IMR-90 (cell line): ENCODE measurements at regions not wholly inside any gene's neighbourhood (a gene's known extent, or its start where the extent isn't known, plus 50 kb on each side); places are given as distances from the start of the nearest gene placed in this dataset.
A peak's percentile ranks its signal among the peaks of the same experiment; 100 is the strongest.

Experiments
- ATAC-seq: fragments of 200-7000 bp; cut with Tn5 transposase; 2 replicates; pipeline ENCODE4 v1.9.1; 2020; ENCODE audit warnings: low read depth, mild to moderate bottlenecking, moderate library complexity
- BruUV-seq: library from RNA; stranded (reverse); fragments of 400-500 nt; replicated peaks from 2 replicates; lab custom pipeline; 2021; lab: Mats Ljungman, UMichigan
- CTCF ChIA-PET: fragments of 300-600 bp; formaldehyde crosslinking; extraction: SDS; loops from one replicate; lab custom pipeline; 2021; ENCODE audit warnings: antibody characterized with exemption; lab: Yijun Ruan, JAX
- POLR2A ChIA-PET: fragments of 300-600 bp; sonication (Branson Sonifier 250); formaldehyde crosslinking; loops from one replicate; lab custom pipeline; 2022; ENCODE audit warnings: antibody characterized with exemption; ENCODE audit not compliant: unreplicated experiment; lab: Charles Lee
- DNase-seq: peaks from one replicate; pipeline ENCODE4 v3.0.0; 2013
- H2AFZ ChIP-seq: replicated peaks from 2 replicates; pipeline ENCODE3; 2013; ENCODE audit warnings: low read length, mild to moderate bottlenecking; ENCODE audit not compliant: poor library complexity
- H2AK5ac ChIP-seq: 2 replicates; pipeline ENCODE4 v1.6.1; 2013; ENCODE audit warnings: low read depth, low read length, inconsistent platforms
- H2AK9ac ChIP-seq: replicated peaks from 2 replicates; pipeline ENCODE3; 2013; ENCODE audit warnings: mild to moderate bottlenecking, low read depth, low read length, moderate library complexity; ENCODE audit not compliant: poor library complexity
- H2BK120ac ChIP-seq: 2 replicates; pipeline ENCODE4 v1.6.1; 2013; ENCODE audit warnings: low read depth, low read length, inconsistent platforms
- H2BK15ac ChIP-seq: 3 replicates; pipeline ENCODE4 v1.6.1; 2013; ENCODE audit warnings: low read depth, low read length, inconsistent platforms
- H2BK20ac ChIP-seq: 2 replicates; pipeline ENCODE4 v1.6.1; 2013; ENCODE audit warnings: low read depth, mild to moderate bottlenecking, inconsistent platforms, low read length, moderate library complexity
- H2BK5ac ChIP-seq: 2 replicates; pipeline ENCODE4 v1.6.1; 2013; ENCODE audit warnings: mild to moderate bottlenecking, low read depth, low read length, inconsistent platforms; ENCODE audit not compliant: poor library complexity, severe bottlenecking
- H3K14ac ChIP-seq: replicated peaks from 2 replicates; pipeline ENCODE4 v1.6.1; 2013; ENCODE audit warnings: low read depth, low read length, inconsistent platforms
- H3K18ac ChIP-seq: 2 replicates; pipeline ENCODE4 v1.6.1; 2013; ENCODE audit warnings: low read depth, low read length, control low read depth
- H3K23ac ChIP-seq: 2 replicates; pipeline ENCODE4 v1.6.1; 2013; ENCODE audit warnings: low read depth, low read length, inconsistent platforms
- H3K27ac ChIP-seq: 2 replicates; pipeline ENCODE4 v1.5.1; 2013; ENCODE audit warnings: mild to moderate bottlenecking, control low read depth, low read length; ENCODE audit not compliant: insufficient read depth
- H3K27me3 ChIP-seq: 2 replicates; pipeline ENCODE4 v1.6.1; 2013; ENCODE audit warnings: low read length; ENCODE audit not compliant: control insufficient read depth, insufficient read depth
- H3K36me3 ChIP-seq: 2 replicates; pipeline ENCODE4 v1.6.1; 2013; ENCODE audit warnings: low read length, mixed read lengths; ENCODE audit not compliant: control insufficient read depth, insufficient read depth
- H3K4ac ChIP-seq: 2 replicates; pipeline ENCODE4 v1.6.1; 2013; ENCODE audit warnings: low read depth, low read length, inconsistent platforms
- H3K4me1 ChIP-seq: 2 replicates; pipeline ENCODE4 v1.6.1; 2013; ENCODE audit warnings: low read length, mixed read lengths; ENCODE audit not compliant: control insufficient read depth, insufficient read depth
- H3K4me2 ChIP-seq: 2 replicates; pipeline ENCODE4 v1.6.1; 2013; ENCODE audit warnings: low read depth, mild to moderate bottlenecking, control low read depth, low read length, moderate library complexity
- H3K4me3 ChIP-seq: 2 replicates; pipeline ENCODE4 v1.5.1; 2013; ENCODE audit warnings: low read depth, mild to moderate bottlenecking, control low read depth, low read length, moderate library complexity; ENCODE audit not compliant: insufficient read depth
- H3K56ac ChIP-seq: 2 replicates; pipeline ENCODE4 v1.6.1; 2013; ENCODE audit warnings: low read length, inconsistent platforms; ENCODE audit not compliant: insufficient read depth; ENCODE audit errors: extremely low read depth
- H3K79me1 ChIP-seq, 2 experiments: 2 replicates each; pipeline ENCODE4 v1.6.1; 2013; ENCODE audit warnings: low read length in 2 of 2, inconsistent platforms in 1 of 2, low read depth in 1 of 2
- H3K9ac ChIP-seq: 2 replicates; pipeline ENCODE4 v1.6.1; 2013; ENCODE audit warnings: low read depth, low read length, control low read depth
- H3K9me1 ChIP-seq: 2 replicates; pipeline ENCODE4 v1.6.1; 2013; ENCODE audit warnings: low read length, inconsistent platforms; ENCODE audit not compliant: insufficient read depth
- H3K9me3 ChIP-seq: 2 replicates; pipeline ENCODE4 v1.6.1; 2013; ENCODE audit warnings: low read length; ENCODE audit not compliant: control insufficient read depth, insufficient read depth
- H4K20me1 ChIP-seq: 2 replicates; pipeline ENCODE4 v1.6.1; 2013; ENCODE audit warnings: low read length, inconsistent platforms; ENCODE audit not compliant: insufficient read depth
- H4K5ac ChIP-seq: 2 replicates; pipeline ENCODE4 v1.6.1; 2013; ENCODE audit warnings: mild to moderate bottlenecking, low read depth, low read length, control low read depth
- H4K8ac ChIP-seq, 2 experiments: 2 replicates each; pipeline ENCODE4 v1.6.1; 2013; ENCODE audit warnings: low read depth in 2 of 2, low read length in 2 of 2, control low read depth in 1 of 2, inconsistent platforms in 1 of 2
- H4K91ac ChIP-seq: 2 replicates; pipeline ENCODE4 v1.6.1; 2013; ENCODE audit warnings: low read depth, low read length, inconsistent platforms; ENCODE audit not compliant: insufficient read depth
- MAFK ChIP-seq: IDR thresholded peaks from 2 replicates; pipeline ENCODE4 v1.6.1; 2012; ENCODE audit warnings: low read depth, low read length, improper control_type of control experiment
- POLR2A ChIP-seq: IDR thresholded peaks from 2 replicates; pipeline ENCODE4 v1.6.1; 2012; ENCODE audit warnings: mild to moderate bottlenecking, low read depth, low read length
- WGBS, 2 experiments: methylation state at CpG; one replicate each; pipeline versions ENCODE4 v1.1.5 to v1.1.7; 2013; ENCODE audit warnings: missing lambda C conversion rate in 2 of 2; ENCODE audit not compliant: insufficient read length in 1 of 2; ENCODE audit errors: extremely low coverage in 2 of 2; 5-methylcytosine and 5-hydroxymethylcytosine counted together
- dilution Hi-C: fragments of 300-500 bp; cut with HindIII; formaldehyde crosslinking; loops from one replicate; pipeline ENCODE4 v1.14.3; 2018; ENCODE audit warnings: low sequenced_read_pairs; ENCODE audit not compliant: unreplicated experiment
- in situ Hi-C: fragments of 300-500 bp; cut with MboI; formaldehyde crosslinking; loops from 3 replicates; pipeline ENCODE4 v1.14.3; 2019; ENCODE audit warnings: low sequenced_read_pairs, inconsistent platforms, mixed read lengths
- intact Hi-C: fragments of 100-400 bp; cut with micrococcal nuclease; formaldehyde crosslinking; loops from 2 replicates; pipeline ENCODE4 v1.10.0; 2022
- TF ChIP-seq, protein P1 (sequence below): conservative IDR thresholded peaks from 2 replicates; pipeline ENCODE4 v1.5.1; 2012; ENCODE audit warnings: mild to moderate bottlenecking, low read depth, low read length, improper control_type of control experiment

DNA sequence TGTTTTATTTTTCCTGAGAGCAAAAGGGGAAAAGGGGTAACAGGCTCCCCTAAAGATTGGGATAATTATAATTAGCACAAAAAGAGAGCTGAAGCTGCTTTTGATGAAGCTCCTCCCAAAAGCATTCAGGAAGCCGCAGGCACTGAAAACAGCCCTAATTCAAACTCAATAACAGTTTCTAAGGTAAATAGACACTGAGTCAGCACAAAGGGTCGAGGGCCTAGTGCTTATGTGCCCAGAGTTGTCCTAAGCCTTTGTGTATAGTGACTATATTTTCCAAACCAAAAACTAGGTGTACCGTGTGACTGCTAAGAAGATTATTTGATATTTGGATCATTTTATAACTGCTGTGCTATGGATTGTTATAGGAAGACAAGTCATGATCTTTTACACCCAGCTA, 67.7 kb downstream of the HMHB1 start:
- H2BK5ac ChIP-seq = no peak overlapping the region
- no peak overlapping the region for H3K4me3 ChIP-seq
- H2AK9ac ChIP-seq = no peak overlapping the region
- H3K56ac ChIP-seq = no peak overlapping the region
- no peak overlapping the region for H3K9ac ChIP-seq
- no peak overlapping the region for H2AK5ac ChIP-seq
- TF ChIP-seq MAFK (peak; percentile 66), POLR2A (no peak)
- TF ChIP-seq, protein P1, sequence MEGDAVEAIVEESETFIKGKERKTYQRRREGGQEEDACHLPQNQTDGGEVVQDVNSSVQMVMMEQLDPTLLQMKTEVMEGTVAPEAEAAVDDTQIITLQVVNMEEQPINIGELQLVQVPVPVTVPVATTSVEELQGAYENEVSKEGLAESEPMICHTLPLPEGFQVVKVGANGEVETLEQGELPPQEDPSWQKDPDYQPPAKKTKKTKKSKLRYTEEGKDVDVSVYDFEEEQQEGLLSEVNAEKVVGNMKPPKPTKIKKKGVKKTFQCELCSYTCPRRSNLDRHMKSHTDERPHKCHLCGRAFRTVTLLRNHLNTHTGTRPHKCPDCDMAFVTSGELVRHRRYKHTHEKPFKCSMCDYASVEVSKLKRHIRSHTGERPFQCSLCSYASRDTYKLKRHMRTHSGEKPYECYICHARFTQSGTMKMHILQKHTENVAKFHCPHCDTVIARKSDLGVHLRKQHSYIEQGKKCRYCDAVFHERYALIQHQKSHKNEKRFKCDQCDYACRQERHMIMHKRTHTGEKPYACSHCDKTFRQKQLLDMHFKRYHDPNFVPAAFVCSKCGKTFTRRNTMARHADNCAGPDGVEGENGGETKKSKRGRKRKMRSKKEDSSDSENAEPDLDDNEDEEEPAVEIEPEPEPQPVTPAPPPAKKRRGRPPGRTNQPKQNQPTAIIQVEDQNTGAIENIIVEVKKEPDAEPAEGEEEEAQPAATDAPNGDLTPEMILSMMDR = no peak
- ChIA-PET CTCF (no interaction called here), POLR2A (no interaction called here)
- no peaks in the 10 kb centered on the region for H3K9me3 ChIP-seq
- H4K20me1 ChIP-seq = no peaks in the 10 kb centered on the region
- H3K23ac ChIP-seq = no peak overlapping the region
- in situ Hi-C loops (no loop called here), intact Hi-C loops (no loop called here), dilution Hi-C loops (no loop called here)
- no peak overlapping the region for H4K91ac ChIP-seq
- H3K4me2 ChIP-seq = no peak overlapping the region
- no peaks in the 10 kb centered on the region for H3K9me1 ChIP-seq
- H3K36me3 ChIP-seq = no peaks in the 10 kb centered on the region
- no peaks in the 10 kb centered on the region for H3K4me1 ChIP-seq
- no peak overlapping the region for H3K14ac ChIP-seq
- no peak for ATAC-seq
- WGBS, 2 experiments = no CpG with 5 or more reads among the region's 3 CpGs
- no TSS peak for BruUV-seq
- DNase-seq = peak; percentile 12
- no peak overlapping the region for H3K18ac ChIP-seq
- no peak overlapping the region for H2BK20ac ChIP-seq
- no peak overlapping the region for H4K8ac ChIP-seq
- no peak overlapping the region for H3K27ac ChIP-seq
- no peak overlapping the region for H3K4ac ChIP-seq
- no peaks in the 10 kb centered on the region for H3K27me3 ChIP-seq
- no peak overlapping the region for H2BK120ac ChIP-seq
- H3K79me1 ChIP-seq = no peaks in the 10 kb centered on the region
- no peak overlapping the region for H2BK15ac ChIP-seq
- no peak overlapping the region for H2AFZ ChIP-seq
- H4K5ac ChIP-seq = no peak overlapping the region
